Pons (tissue), 1 donor: ENCODE measurements at regions not wholly inside any gene's neighbourhood (a gene's known extent, or its start where the extent isn't known, plus 50 kb on each side); places are given as distances from the start of the nearest gene placed in this dataset.
A peak's percentile ranks its signal among the peaks of the same experiment; 100 is the strongest.
"Not testable (repeated sequence)": the region's sequence is repeated elsewhere in the genome, so short reads cannot be mapped to it uniquely, and the experiment has no call there.

Experiments
- DNase-seq: peaks from one replicate; pipeline ENCODE4 v3.0.0-alpha.2; 2016; ENCODE audit warnings: low spot score

DNA sequence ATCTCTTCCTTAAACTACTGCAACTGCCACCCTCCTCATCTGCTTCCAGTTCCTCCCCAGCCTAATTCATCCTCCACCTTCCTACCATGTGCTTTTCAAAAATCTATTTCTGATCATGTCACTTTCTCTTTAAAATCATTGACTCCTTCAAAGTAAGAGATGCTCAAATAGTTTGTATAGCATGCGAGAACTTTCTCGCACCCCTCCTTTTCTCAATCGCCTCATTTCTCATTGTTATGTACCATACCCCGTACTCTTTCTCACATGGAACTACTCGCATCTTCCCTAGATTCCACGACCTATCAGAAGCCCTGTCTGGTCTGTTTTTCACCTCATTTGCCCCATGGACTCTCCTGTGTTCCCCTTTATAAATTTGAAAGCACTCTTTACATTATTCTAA, 238.2 kb downstream of the NRIP1 start:
- DNase-seq: no peak

DNA sequence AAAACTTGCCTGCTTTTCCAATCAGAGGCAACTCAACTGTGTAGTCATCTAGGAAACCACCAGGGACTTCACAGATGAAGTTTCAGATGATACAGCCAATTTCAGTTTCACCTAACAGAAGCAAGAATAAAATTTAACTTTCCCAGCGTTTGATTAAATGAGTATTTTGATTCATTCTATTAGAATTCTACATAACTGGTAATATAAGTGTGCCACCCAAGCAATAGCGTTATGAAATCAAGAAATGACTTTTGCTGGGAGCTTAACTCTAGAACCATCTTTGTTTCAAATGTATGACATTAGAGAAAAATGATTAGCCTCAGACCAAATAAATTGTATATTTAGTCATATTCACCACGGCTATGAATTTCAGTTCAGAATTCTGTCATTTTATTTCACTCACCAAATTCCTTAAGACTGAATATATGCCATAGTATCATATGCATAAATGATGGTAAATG, 239.3 kb downstream of the NRIP1 start:
- no peak for DNase-seq

DNA sequence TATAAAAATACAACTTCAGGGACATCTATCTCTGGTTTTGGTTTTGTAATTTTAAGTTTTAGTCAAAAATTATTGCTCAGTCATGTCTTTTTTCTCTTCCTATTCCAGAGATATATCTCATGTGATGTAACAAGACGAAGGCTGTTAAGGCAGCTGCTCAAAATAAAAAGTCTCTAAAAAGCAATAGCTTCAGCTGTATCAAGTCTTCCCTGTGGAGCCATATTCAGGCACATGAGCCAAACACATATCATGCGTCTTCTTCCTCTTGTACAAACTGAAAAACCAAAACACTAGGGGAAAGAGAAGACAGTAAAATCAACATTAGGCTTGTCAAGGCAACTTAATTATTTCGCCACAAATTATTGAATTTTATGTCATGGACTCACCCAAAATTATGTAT, 240.7 kb downstream of the NRIP1 start:
- DNase-seq: no peak

DNA sequence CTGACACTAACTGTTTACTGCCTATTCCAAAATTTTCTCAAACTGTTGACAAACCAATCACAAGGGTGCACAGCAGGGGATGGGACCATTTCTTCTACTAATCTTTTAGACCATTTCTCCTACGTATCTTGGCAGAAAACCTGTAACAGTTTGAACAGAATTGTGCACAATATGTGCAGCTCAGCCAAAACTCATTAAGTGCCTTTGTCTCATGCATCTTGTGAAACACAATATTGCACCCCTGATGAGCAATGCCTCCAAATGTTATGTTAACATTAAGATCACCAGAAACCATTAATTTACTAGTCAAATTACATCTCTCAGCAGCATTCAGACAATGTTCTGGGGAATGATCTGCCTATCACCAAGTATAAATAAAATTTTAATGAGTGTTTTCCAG, 247.5 kb downstream of the NRIP1 start:
- no peak for DNase-seq

DNA sequence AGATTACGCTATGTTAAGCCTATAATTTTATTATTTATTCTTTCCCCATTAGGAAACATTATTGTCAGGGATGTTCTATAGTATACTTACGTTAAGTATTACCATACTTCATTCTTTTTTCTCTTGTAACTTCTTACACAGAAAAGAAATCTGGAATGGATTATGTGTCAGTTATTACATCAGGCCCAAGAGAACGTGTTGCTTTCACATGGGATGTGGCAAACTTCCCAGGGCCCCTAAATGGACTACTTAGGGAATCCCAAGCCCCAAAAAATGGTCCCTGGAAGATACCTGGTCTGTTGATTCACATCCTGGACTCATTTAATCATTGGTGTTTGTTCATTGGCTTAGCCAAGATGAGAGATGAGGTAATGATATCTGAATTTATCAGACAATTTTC, 249.8 kb downstream of the NRIP1 start:
- DNase-seq: no peak

DNA sequence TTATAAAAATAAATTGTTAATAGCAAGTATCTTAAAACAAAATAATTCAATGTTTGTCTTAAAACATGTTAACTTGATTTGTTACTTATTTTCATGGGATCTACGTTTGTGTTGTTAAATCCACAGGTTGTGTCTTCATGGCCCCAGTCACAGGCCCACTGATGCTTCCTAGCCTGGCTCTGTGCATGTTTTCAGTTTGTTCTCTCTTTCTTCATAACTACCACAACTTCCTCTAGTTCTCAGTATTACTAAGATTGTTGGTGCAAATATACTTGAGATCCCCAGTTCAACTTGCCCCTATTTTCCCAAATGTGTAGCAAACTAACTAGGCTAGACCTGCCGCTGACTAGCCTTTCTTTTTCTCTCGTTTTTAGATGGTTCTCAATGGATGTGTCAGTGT, 250.5 kb downstream of the NRIP1 start:
- no peak for DNase-seq

DNA sequence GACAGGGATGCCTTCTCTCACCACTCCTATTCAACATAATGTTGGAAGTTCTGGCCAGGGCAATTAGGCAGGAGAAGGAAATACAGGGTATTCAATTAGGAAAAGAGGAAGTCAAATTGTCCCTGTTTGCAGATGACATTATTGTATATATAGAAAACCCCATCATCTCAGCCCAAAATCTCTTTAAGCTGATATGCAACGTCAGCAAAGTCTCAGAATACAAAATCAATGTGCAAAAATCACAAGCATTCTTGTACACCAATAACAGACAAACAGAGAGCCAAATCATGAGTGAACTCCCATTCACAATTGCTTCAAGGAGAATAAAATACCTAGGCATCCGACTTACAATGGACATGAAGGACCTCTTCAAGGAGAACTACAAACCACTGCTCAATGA, 258.1 kb upstream of the SAMSN1 start:
- DNase-seq: not testable (repeated sequence)

DNA sequence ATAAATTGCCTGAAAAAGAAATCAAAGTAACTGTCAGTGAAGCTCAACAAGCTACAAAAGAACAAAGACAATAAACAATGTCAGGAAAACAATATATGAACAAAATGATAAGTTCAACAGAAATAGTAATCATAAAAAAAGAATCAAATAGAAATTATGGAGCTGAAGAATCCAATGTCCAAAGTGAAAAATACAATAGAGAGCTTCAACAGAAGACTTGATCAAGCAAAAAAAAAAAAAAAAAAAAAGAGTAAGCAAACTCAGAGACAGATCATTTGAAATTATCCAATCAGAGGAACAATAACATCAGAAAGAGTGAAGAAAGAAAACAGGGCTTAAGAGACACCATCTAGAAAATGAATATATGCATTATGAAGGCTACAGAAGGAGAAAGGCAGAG, 251.4 kb upstream of the SAMSN1 start:
- no peak for DNase-seq

DNA sequence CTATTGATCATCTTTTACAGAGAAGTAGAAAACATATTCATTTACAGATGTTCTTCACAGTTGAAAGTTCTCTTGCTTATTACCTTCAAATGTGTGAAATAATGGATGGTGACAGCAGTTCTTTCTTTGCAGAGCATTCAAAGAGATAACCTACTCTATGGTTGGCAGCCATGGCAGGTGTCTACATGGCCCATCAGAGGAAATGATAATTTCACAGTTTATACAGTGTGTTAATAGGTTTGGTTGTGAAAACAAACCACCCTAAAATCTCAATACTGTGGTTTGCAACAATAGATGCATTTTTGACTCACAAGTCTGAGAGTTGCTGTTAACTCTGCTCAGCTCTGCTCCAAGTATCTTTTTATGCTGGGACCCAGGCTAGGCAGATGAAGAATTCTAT, 241.2 kb upstream of the SAMSN1 start:
- DNase-seq: no peak

DNA sequence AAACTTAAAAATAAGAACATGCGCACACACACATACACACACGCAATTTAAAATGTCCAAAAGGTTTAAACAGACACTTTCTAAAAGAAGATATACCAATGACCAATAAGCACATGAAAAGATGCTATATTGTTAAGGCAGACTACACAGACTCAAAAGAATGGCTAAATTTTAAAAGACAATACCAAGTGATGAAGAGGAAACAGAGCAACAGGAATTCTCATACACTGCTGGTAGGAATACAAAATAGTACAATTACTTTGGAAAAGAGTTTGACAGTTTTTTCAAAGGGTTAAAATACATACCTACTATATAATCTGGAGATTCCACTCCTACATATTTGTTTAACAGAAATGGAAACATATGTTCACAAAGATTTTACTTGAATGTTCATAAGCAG, 239.6 kb upstream of the SAMSN1 start:
- DNase-seq: no peak

DNA sequence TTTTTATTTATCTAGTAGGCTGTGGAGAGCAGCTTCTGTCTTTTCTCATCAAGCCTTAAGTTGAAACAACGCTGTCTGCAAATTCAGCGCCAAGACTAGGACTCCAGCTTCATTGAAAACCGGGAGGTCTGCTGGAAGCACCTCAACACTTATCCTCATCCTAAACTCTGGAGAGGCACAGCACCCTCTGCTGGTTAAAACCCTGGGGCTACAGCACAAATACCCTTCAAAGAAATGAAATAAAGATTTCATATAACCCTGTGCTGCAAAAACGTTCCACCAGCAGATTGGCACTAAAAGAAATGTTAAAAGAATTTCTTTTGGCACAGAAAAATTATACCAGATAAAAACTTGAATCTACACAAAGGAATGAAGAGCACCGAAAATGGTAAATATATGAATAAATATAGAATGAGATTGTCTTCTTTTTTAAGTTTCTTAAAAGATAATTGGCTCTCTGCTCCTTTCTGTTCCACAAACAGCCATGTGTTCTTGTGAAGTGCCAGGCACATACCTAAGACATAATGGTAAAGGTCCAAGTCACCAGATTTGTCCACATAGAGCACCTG, 227.7 kb upstream of the SAMSN1 start:
- DNase-seq: peak; percentile 48

DNA sequence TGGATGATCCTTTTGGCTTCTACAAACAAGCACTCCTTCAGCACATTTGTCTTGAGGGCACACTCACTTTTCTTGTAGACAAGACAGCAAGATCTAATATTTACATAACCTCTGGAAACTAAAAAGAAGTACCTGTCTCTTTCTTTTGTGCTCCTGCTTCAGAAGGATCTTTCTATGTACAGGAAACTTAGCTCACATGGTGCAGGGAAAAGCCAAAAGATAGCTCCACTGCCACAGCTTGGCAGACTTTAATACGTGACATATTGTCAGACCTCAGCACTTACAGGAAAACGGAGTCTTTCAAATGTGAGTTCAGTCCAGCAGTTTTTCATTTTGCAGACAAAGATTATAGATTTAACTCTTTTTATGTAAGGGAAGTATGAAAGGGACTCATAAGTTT, 225.5 kb upstream of the SAMSN1 start:
- peak; percentile 50 for DNase-seq

DNA sequence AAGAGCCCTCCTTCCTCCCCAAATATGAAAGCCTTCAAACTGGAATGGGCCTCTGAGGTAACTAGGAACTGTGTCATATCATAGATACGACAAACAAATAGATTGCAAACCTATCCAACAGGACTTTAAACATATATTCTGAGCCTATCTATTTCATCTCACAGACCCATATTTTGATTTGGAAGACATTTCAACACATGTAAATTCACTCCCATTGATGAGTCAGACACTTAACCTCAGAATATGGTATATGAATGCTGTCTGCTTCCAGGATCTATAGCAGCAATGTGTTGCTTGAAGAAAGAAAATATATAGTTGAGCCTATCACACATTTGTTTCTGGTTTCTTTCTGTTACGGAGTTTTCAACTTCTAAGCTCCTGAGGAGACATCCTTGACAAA, 221.9 kb upstream of the SAMSN1 start:
- DNase-seq: no peak

DNA sequence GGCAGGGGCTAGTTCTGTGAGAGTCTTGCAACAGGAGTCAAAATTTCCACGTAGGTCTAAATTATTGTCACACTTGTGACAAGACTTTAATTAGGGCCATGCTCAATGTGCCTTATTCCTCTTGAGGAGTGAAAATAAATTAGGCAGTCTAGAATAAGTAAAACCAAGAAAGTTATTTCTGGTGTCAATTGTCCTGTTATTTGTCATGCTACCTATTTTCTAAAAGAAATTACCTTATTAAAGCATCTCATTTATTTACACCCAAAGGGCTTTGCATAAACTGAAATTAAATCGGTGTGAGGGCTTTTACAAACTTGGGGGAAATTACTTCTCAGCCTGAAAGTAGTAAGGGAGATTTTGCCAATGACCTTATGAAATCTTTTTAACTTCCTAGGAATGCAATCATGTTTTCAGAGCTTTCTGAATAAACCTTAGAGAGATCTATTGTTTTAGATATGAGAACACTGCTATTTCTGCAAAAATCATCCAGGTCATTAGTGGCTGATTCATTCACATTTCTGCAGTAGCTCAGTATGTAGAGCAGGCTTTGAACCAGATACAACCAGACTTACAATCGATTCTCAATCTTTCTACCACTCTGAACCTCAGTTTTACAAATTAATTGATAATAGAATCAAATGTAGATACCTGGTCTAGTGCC, 221.2 kb upstream of the SAMSN1 start:
- no peak for DNase-seq

DNA sequence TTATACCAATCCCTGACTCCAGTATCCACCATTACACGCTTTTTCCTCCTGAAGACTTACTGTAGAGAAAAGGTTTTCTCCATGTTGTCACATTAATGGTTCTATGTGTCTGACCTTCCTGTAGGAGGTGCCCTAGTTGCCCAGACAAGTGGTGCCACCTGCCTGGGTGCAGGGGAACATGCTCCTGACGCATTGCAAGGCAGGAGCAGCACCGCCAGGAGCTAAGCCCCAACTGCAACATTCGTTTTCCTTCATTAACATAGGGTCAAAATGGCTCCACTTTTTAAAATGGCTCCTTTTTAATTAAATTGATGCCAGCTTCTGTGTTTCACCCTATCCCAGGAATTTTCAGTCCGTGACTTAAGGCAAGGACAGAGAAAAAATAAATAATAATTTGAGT, 220.1 kb upstream of the SAMSN1 start:
- DNase-seq: no peak

DNA sequence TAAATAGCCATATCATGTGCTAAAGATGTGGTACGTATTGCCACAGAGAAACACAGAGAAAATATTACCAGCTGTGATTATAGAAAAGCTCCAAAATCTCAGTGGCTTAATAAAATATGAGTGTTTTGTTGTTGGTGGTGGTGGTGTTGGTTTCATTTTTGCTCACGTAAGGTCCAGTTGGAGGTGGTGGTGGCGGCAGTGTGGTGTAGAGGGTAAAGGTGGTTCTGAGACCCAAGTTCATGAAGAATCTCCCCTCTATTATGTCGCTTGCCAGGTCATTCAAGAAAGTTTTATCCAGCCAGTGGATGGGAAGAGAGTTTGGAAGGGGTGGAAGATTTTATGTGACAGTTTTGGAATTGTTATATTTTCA, 217.6 kb upstream of the SAMSN1 start:
- no peak for DNase-seq

DNA sequence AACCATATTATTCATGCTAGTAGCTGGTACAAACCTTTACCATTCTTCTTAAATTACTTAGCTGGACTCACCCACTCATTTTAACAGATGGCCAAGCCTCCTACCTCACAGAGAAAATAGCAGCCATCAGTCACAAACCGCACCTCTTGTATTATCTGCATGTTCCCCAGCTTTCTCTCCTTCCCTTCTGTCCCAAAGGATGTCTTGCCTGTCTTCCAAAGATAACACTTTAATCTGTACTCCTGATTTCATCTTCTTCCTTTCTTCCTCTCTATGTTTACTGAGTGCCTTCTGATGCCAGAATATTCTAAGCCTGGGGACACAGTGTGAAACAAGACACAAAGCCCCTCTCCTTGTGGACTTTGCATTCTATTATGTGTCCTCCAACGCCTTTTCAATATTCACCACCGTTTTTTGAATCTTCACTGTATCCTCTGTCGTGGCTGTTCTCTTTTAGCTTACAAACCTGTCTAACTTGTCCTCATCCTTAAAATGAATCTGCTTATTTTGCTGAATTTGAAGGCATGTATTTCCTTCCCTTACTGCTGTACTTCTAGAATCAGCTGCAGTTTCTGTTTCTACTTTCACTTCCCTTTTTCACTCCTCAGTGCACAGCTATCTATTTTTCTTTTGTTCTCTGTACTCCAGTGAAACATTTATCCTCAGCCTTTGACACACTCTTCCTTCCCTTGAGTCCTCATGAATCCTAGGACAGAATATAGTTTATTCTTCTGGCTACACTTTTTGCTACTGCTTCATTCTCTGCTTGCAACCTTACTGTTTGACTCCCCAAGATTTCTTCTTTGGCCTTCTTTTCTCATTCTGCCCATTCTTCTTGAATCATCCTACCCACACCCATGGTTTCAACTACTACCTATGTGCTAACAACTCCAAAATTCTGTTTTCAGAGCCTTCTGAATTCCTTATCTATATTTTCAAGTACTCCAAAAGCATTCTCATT, 216.9 kb upstream of the SAMSN1 start:
- peak; percentile 72 for DNase-seq

DNA sequence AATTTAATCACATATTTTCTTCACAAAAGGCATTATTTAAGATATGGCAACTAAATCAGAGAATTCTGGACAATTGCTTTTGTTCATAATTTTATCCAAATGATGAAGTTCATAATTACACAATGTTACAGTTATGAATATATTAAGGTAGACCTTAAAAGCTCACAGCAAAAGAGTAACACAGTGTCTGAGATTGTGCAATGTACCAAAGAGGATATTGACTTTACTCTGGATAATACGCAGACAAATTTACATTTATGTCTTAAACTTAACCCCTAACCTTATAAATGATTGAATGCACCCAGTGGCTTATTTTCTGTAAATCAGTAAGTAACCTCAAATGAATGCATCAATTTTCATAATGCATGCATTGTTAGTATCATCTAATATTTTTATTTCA, 216.2 kb upstream of the SAMSN1 start:
- DNase-seq: no peak

DNA sequence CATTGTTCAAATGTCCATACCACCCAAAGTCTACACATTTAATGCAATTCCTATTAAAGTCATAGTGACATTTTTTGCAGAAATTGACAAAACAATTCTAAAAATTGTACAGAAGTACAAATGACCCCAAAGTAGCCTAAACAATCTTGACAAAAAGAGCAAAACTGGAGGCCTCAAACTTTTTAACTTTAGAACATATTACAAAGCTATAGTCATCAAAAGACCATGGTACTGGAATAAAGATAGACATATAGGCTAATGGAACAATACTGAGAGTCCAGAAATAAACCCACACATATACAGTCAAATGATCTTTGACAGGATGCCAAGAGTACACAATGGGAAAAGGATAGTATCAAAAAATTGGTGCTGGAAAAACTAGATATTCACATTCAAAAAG, 213.2 kb upstream of the SAMSN1 start:
- DNase-seq: no peak

DNA sequence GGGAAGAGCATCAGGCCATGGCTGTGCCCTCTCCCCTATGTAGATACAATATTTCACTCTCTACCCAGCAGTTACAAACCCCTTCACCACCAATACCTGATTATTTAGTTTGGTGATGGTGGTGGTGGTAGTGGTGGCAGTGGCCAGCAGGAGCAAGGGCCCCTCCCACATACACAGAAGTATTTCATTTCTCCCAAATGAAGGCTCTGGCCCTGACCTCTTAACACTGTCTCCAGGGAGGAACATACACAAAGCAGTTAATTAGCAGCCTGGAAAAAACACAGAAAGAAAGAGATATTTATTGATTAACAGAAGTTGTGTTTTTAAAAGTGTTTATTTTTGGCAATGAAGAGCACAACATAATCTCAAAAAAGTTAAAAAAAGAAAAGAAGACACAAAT, 212.7 kb upstream of the SAMSN1 start:
- no peak for DNase-seq

DNA sequence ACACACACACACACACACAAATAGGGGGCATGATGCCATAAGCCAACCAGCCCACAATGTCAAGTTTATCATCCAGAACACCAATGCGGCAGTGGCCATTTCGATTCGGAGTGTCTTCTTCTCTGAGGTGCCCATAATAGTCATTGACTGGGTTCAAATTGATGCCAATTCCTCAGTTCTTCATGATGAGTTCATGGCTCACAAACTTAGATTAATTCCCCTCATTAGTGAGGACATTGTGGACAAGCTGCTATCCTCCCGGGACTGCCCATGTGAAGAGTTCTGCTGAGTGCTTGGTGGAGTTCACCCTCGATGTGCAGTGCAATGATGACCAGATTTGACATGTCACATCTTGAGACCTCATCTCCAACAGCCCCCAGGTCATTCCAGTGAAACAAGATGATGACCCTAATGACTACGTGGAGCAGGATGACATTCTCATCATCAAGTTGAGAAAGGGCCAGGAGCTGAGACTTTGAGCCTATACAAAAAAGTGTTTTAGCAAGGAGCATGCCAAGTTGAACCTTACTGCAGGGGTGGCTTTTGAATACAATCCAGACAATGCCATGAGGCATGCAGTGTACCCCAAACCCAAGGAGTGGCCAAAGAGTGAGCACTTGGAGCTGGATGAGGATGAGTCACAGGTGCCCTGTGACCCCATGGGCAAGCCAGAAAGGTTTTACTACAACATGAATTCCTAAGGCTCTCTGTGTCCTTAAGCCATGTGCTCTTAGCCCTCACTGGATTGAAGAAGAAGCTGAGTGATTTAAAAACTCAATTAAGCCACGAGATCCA, 211.6 kb upstream of the SAMSN1 start:
- DNase-seq: no peak

DNA sequence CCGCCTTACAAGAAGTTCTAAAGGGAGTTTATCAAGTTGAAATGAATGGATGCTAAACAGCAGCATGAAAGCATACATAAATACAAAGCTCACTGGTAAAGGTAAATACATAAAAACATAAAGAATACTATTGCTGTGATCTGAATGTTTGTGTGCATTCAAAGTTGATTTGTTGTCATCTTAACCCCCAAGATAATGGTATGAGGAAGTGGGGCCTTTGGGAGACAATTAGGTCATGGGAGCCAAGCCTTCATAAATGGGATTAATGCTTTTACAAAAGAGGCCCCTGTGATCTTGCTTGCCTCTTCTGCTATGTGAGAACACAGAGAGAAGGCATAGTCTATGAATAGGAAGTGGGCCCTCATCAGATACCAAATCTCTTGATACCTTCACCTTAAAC, 209.0 kb upstream of the SAMSN1 start:
- DNase-seq: no peak
